Aorta (tissue), 5 donors: ENCODE measurements at regions not wholly inside any gene's neighbourhood (a gene's known extent, or its start where the extent isn't known, plus 50 kb on each side); places are given as distances from the start of the nearest gene placed in this dataset.
"Not testable (repeated sequence)": the region's sequence is repeated elsewhere in the genome, so short reads cannot be mapped to it uniquely, and the experiment has no call there.

Experiments used
- ATAC-seq: fragments of 200-7000 bp; cut with Tn5 transposase; one replicate; pipeline ENCODE4 v1.9.1; 2022; ENCODE audit warnings: moderate library complexity; ENCODE audit not compliant: low FRiP score
- DNase-seq, 2 donors: peaks; one replicate each; pipeline ENCODE4 v3.0.0-alpha.2; 2020
- H3K27ac ChIP-seq, 2 donors: one replicate each; pipeline ENCODE4 v1.5.1; 2013; ENCODE audit warnings: low read length in 2 of 2, mild to moderate bottlenecking in 2 of 2, moderate library complexity in 2 of 2, control low read depth in 1 of 2, inconsistent platforms in 1 of 2, low read depth in 1 of 2
- H3K27me3 ChIP-seq, 2 donors: one replicate each; pipeline ENCODE4 v1.6.1; 2013; ENCODE audit warnings: control low read depth in 1 of 2, low read length in 1 of 2, mild to moderate bottlenecking in 1 of 2, moderate library complexity in 1 of 2; ENCODE audit not compliant: insufficient read depth in 2 of 2, control insufficient read depth in 1 of 2
- H3K36me3 ChIP-seq, 2 donors: one replicate each; pipeline ENCODE4 v1.6.1; 2013; ENCODE audit warnings: control low read depth in 1 of 2, low read length in 1 of 2, mild to moderate bottlenecking in 1 of 2; ENCODE audit not compliant: insufficient read depth in 2 of 2, control insufficient read depth in 1 of 2
- H3K4me1 ChIP-seq, 2 donors: one replicate each; pipeline ENCODE4 v1.6.1; 2013; ENCODE audit warnings: low read length in 2 of 2, control low read depth in 1 of 2, mild to moderate bottlenecking in 1 of 2, moderate library complexity in 1 of 2; ENCODE audit not compliant: insufficient read depth in 2 of 2, control insufficient read depth in 1 of 2
- H3K4me3 ChIP-seq, 2 donors: one replicate each; pipeline ENCODE4 v1.5.1; 2013; ENCODE audit warnings: low read length in 2 of 2, control low read depth in 1 of 2, mild to moderate bottlenecking in 1 of 2
- H3K9me3 ChIP-seq: one replicate; pipeline ENCODE4 v1.6.1; 2013; ENCODE audit warnings: mild to moderate bottlenecking, low read length; ENCODE audit not compliant: control insufficient read depth
- WGBS, 2 donors: extraction: QIAGEN DNeasy Blood & Tissue Kit; methylation state at CpG; one replicate each; pipeline ENCODE4 v1.1.7; 2013; 5-methylcytosine and 5-hydroxymethylcytosine counted together
- intact Hi-C, 2 donors: fragments of 100-400 bp; cut with DNase I; formaldehyde crosslinking; loops; one replicate each; pipeline versions ENCODE4 v1.14.2 to v1.15.0; 2022
- donor health status: healthy with polysubstance abuse.
- donor health status: Bipolar disorder and iron deficiency.
- donor health status: DM: no; HTN: no; CAD: no.
- donor health status: DM: no; HTN: no; CAD: no.
- donor health status: DM: yes; HTN: yes; CAD: no.

DNA sequence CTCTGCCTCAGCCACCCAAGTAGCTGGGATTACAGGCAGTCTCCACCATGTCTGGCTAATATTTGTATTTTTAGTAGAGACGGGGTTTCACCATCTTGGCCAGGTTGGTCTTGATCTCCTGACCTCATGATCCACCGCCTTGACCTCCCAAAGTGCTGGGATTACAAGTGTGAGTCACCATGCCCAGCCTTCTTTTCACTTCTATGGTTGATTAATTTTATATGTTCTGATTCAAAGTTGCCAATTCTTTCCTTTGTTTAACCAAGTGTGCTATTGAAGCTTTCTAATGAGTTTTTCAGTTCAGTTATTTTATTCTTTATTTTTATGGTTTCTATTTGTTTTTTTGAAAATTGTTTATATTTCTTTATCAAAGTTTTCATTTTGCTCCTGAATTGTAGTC, 133.1 kb upstream of the KCNJ3 start:
- H3K4me1 ChIP-seq: no peaks in the 10 kb centered on the region
- no peak for ATAC-seq

DNA sequence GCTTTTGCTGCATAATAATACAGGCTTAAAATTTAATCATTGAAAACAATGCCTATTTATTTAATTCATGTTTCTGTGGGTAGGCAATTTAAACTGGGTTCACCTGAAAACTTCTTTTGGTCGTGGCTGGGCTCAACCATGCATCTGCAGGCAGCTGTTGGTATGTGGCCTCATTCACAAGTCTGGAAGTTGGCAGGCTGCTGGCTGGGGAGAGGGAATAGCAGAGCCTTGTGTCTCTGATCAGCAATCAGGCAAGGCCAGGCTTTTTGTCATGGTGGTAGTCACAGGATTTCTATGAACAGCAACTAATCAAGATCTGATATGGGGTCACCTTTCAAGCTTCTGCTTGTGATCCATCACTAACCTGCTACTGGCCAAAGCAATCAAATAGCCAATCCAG, 130.1 kb upstream of the KCNJ3 start:
- ATAC-seq: no peak
- 36 to 37% methylated on average over 1 of the region's 1 CpG for WGBS, 2 donors
- Histone ChIP-seq H3K9me3 (peaks cover 4% of the 10 kb centered on the region), H3K4me1 (no peaks in the 10 kb centered on the region), H3K27ac (no peak overlapping the region), H3K27me3 (no peaks in the 10 kb centered on the region), H3K36me3 (no peaks in the 10 kb centered on the region), H3K4me3 (no peak overlapping the region)
- intact Hi-C loops: no loop called here
- no peak for DNase-seq

More for the DNA sequence above, 133.1 kb upstream of the KCNJ3 start:
- DNase-seq: no peak
- H3K9me3 ChIP-seq: peaks cover 4% of the 10 kb centered on the region
- H3K4me3 ChIP-seq: no peak overlapping the region
- H3K36me3 ChIP-seq: no peaks in the 10 kb centered on the region
- intact Hi-C loops: no loop called here
- no peaks in the 10 kb centered on the region for H3K27me3 ChIP-seq
- 93 to 96% methylated on average over 2 of the region's 2 CpGs for WGBS, 2 donors
- H3K27ac ChIP-seq: no peak overlapping the region

DNA sequence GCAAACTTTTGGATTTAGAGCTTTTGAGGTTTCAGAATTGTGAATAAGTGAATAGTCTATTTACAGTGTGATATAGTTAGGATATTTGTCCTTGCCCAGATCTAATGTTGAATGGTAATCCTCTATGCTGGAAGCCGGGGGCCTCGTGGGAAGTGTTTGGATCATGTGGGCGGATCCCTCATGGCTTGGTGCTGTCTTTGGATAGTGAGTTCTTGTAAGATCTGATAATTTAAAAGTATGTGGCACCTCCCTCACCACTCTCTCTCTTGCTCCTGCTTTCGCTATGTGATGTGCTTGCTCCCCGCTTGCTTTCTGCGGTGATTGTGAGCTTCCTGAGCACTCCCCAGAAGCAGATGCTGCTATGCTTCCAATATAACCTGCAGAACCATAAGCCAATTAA, 128.0 kb upstream of the KCNJ3 start:
- no peaks in the 10 kb centered on the region for H3K4me1 ChIP-seq
- no peaks in the 10 kb centered on the region for H3K36me3 ChIP-seq
- no peak overlapping the region for H3K27ac ChIP-seq
- no peak overlapping the region for H3K4me3 ChIP-seq
- intact Hi-C loops: no loop called here
- no peaks in the 10 kb centered on the region for H3K27me3 ChIP-seq
- ATAC-seq (no peak), DNase-seq (no peak)
- WGBS, 2 donors: 92 to 95% methylated on average over 6 of the region's 6 CpGs
- H3K9me3 ChIP-seq: peaks cover 2% of the 10 kb centered on the region

DNA sequence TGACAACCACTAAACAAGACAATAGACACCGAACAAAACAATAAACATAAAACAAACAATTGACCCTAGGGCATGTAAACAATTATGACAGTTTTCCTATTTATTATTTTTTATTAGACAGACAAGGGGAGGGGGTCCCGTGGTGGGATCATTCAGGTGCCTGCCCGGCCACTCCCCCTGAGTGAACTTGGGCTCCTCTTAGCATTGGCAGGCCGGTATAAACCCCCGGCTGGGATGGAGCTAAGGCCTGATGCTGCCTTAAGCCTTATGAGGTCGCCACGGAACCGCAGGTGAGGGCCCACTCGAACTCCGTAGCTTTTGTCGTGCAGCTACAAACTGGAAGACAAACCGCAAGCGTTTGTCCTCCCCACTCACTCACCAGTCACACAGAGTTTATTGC, 121.8 kb upstream of the KCNJ3 start:
- ATAC-seq, H3K36me3 ChIP-seq, intact Hi-C loops, DNase-seq, H3K27ac ChIP-seq, H3K9me3 ChIP-seq, H3K4me1 ChIP-seq, H3K27me3 ChIP-seq, H3K4me3 ChIP-seq: not testable (repeated sequence)
- 96 to 97% methylated on average over 13 of the region's 13 CpGs for WGBS, 2 donors

DNA sequence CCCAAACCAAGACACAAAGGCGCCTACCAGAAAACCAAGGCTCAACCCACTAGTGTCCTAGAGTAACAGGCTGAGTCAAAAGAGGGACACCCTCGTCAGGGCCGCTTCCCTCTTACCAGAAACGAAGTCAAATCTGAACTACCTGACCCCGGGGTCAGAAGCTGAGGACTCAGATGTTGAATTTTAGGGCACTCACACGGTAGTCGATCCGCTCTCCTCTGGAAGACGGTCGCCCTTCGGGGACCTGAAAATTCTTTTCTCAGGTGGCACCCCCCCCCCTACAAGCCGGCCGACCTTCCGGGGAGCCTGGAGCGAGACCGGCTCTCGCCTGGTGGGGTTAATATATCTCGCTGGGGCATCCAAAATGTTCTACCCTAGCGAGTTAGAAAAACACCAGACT, 121.1 kb upstream of the KCNJ3 start:
- intact Hi-C loops: no loop called here
- Histone ChIP-seq H3K4me1 (no peaks in the 10 kb centered on the region), H3K4me3 (no peak overlapping the region), H3K36me3 (no peaks in the 10 kb centered on the region), H3K27ac (no peak overlapping the region), H3K9me3 (no peaks in the 10 kb centered on the region), H3K27me3 (no peaks in the 10 kb centered on the region)
- 95 to 97% methylated on average over 19 of the region's 19 CpGs for WGBS, 2 donors
- peak in 1 of 2 donors; percentile 66 for DNase-seq
- ATAC-seq: no peak

DNA sequence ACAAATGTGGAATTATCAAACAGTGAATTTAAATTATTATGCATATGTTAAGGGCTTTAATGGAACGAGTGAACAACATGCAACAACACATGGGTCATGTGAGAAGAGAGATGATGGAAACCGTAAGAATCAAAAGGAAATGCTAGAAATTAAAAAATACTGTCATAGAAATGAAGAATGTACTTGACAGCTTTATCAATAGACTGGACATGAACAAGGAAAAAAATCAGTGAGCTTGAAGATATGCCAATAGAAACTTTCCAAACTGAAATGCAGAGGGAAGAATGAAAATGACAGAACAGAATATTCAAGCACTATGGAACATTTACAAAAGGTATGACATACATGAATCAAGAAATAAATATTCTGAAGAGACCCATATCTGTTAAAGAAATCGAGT, 117.7 kb upstream of the KCNJ3 start:
- intact Hi-C loops: no loop called here
- no peak overlapping the region for H3K27ac ChIP-seq
- no peaks in the 10 kb centered on the region for H3K9me3 ChIP-seq
- ATAC-seq: no peak
- no peak for DNase-seq
- no peaks in the 10 kb centered on the region for H3K36me3 ChIP-seq
- H3K27me3 ChIP-seq: no peaks in the 10 kb centered on the region
- H3K4me3 ChIP-seq: no peak overlapping the region
- H3K4me1 ChIP-seq: no peaks in the 10 kb centered on the region
- 84 to 87% methylated on average over 3 of the region's 3 CpGs for WGBS, 2 donors

DNA sequence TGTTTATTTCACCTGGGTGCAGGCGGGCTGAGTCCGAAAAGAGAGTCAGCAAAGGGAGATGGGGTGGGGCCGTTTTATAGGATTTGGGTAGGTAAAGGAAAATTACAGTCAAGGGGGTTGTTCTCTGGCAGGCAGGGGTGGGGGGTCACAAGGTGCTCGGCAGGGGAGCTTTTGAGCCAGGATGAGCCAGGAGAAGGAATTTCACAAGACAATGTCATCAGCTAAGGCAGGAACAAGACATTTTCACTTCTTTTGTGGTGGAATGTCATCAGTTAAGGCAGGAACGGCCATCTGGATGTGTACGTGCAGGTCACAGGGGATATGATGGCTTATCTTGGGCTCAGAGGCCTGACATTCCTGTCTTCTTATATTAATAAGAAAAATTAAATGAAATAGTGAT, 115.8 kb upstream of the KCNJ3 start:
- intact Hi-C loops, H3K9me3 ChIP-seq, H3K36me3 ChIP-seq, ATAC-seq, H3K27ac ChIP-seq, DNase-seq, H3K27me3 ChIP-seq, H3K4me3 ChIP-seq, H3K4me1 ChIP-seq: not testable (repeated sequence)
- WGBS, 2 donors: 86 to 92% methylated on average over 6 of the region's 6 CpGs

DNA sequence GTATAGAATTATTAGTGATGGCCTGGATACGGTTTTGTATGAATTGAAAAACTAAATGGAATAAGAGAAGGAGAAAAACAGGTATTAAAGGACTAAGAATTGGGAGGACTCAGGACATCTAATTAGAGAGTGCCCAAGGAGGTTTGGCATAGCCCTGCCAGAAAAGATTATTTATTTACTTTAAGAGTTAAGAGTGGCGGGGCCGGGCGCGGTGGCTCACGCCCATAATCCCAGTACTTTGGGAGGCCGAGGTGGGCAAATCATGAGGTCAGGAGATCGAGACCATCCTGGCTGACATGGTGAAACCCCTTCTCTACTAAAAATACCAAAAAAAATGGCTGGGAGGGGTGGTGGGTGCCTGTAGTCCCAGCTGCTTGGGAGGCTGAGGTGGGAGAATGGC, 115.2 kb upstream of the KCNJ3 start:
- H3K4me3 ChIP-seq, H3K4me1 ChIP-seq, intact Hi-C loops, H3K27ac ChIP-seq, H3K9me3 ChIP-seq, ATAC-seq, H3K36me3 ChIP-seq, DNase-seq, H3K27me3 ChIP-seq: not testable (repeated sequence)
- 97 to 98% methylated on average over 8 of the region's 8 CpGs for WGBS, 2 donors

DNA sequence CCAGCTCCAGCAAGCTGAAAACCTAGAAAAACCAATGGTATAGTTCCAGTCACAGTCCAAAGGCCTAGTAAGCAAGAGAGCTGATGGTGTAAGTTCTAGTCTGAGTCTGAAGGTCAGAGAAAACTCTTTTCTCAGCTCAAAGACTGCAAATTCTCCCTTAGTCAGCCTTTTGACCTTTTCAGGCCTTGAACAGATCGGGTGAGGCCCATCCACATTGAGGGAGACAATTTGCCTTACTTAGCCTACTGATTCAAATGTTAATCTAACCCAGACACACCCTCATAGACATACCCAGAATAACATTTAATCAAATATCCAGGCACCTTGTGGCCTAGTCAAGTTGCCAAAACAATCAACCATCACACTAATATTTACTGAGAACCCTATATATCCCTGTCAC, 110.8 kb upstream of the KCNJ3 start:
- H3K4me1 ChIP-seq: no peaks in the 10 kb centered on the region
- 83 to 94% methylated on average over 1 of the region's 1 CpG for WGBS, 2 donors
- no peak overlapping the region for H3K27ac ChIP-seq
- DNase-seq (no peak), ATAC-seq (no peak)
- H3K27me3 ChIP-seq: no peaks in the 10 kb centered on the region
- no peaks in the 10 kb centered on the region for H3K9me3 ChIP-seq
- intact Hi-C loops: no loop called here
- H3K4me3 ChIP-seq: no peak overlapping the region
- H3K36me3 ChIP-seq: no peaks in the 10 kb centered on the region
